GM12878 (cell line): ENCODE measurements at regions not wholly inside any gene's neighbourhood (a gene's known extent, or its start where the extent isn't known, plus 50 kb on each side); places are given as distances from the start of the nearest gene placed in this dataset.

Experiments used
- ATAC-seq: fragments of 200-7000 bp; cut with Tn5 transposase; 3 replicates; pipeline ENCODE4 v1.9.1; 2020; ENCODE audit warnings: mild to moderate bottlenecking, moderate library complexity
- BruUV-seq: library from RNA; stranded (reverse); fragments of 400-500 nt; replicated peaks from 2 replicates; lab custom pipeline; 2021; lab: Mats Ljungman, UMichigan
- CTCF ChIA-PET: fragments of 300-600 bp; sonication (Branson Sonifier 250); formaldehyde crosslinking; extraction: SDS; loops from one replicate; lab custom pipeline; 2021; ENCODE audit warnings: inconsistent platforms; lab: Yijun Ruan, JAX
- POLR2A ChIA-PET: fragments of 350-600 bp; formaldehyde crosslinking; extraction: SDS; loops from one replicate; lab custom pipeline; 2021; ENCODE audit warnings: inconsistent platforms; lab: Charles Lee
- RAD21 ChIA-PET: fragments of 300-600 bp; sonication (Branson Sonifier 250); formaldehyde crosslinking; loops from one replicate; lab custom pipeline; 2023; ENCODE audit warnings: antibody characterized with exemption; ENCODE audit not compliant: unreplicated experiment; lab: Charles Lee
- SMC1A ChIA-PET: fragments of 300-600 bp; sonication (Branson Sonifier 250); formaldehyde crosslinking; loops from one replicate; lab custom pipeline; 2023; ENCODE audit not compliant: unreplicated experiment, uncharacterized antibody; lab: Charles Lee
- DNase-seq: peaks from one replicate; pipeline ENCODE4 v3.0.0-alpha.2; 2011; ENCODE audit warnings: low read depth, low spot score
- FAIRE-seq: peaks from 3 replicates; lab custom pipeline; 2011; peaks lifted over from hg19 to GRCh38; lab: Jason Lieb, UNC
- H2AFZ ChIP-seq: 2 replicates; pipeline ENCODE4 v1.6.0; 2011; ENCODE audit warnings: low read depth, low read length, control low read depth; ENCODE audit not compliant: control insufficient read depth
- H3K27ac ChIP-seq: 2 replicates; pipeline ENCODE4 v1.5.1; 2011; ENCODE audit warnings: control low read depth; ENCODE audit not compliant: control insufficient read depth, insufficient read depth
- H3K27me3 ChIP-seq, 2 experiments: replicated peaks in 1 of 2; 2 replicates each; pipeline versions ENCODE4 v1.6.0 to v1.6.1; 2011; ENCODE audit warnings: low read length in 1 of 2; ENCODE audit not compliant: control insufficient read depth in 2 of 2, insufficient read depth in 2 of 2
- H3K36me3 ChIP-seq, 2 experiments: 2 replicates each; pipeline ENCODE4 v1.5.1; 2011; ENCODE audit warnings: low read length in 1 of 2; ENCODE audit not compliant: control insufficient read depth in 2 of 2, insufficient read depth in 2 of 2
- H3K4me1 ChIP-seq: 2 replicates; pipeline ENCODE4 v1.6.1; 2011; ENCODE audit warnings: mild to moderate bottlenecking, low read length, moderate library complexity, mixed read lengths; ENCODE audit not compliant: control insufficient read depth, insufficient read depth
- H3K4me2 ChIP-seq: 2 replicates; pipeline ENCODE4 v1.6.0; 2011; ENCODE audit warnings: control low read depth; ENCODE audit not compliant: control insufficient read depth, insufficient read depth
- H3K4me3 ChIP-seq: fragments of 200-600 bp; sonication (generic); 2 replicates; pipeline ENCODE4 v1.5.1; 2016
- H3K79me2 ChIP-seq: 2 replicates; pipeline ENCODE4 v1.6.0; 2011; ENCODE audit warnings: low read length; ENCODE audit not compliant: control insufficient read depth, insufficient read depth
- H3K9ac ChIP-seq: 2 replicates; pipeline ENCODE4 v1.8.0; 2011; ENCODE audit warnings: low read length, control low read depth, mixed read lengths; ENCODE audit not compliant: control insufficient read depth, insufficient read depth
- H3K9me3 ChIP-seq: replicated peaks from 3 replicates; pipeline ENCODE4 v1.5.1; 2011; ENCODE audit warnings: mild to moderate bottlenecking, low read length; ENCODE audit not compliant: control insufficient read depth, insufficient read depth
- H4K20me1 ChIP-seq: 2 replicates; pipeline ENCODE4 v1.6.0; 2011; ENCODE audit not compliant: control insufficient read depth, insufficient read depth
- CBX5 ChIP-seq: sonication (generic); IDR thresholded peaks from 2 replicates; pipeline ENCODE4 v1.6.1; 2016; ENCODE audit warnings: low read depth, moderate library complexity, mild to moderate bottlenecking, inconsistent platforms
- EP300 ChIP-seq, 2 experiments: fragments of 150-350 bp in 1 of 2; IDR thresholded peaks; 2 replicates each; pipeline ENCODE4 v1.6.1; 2011 to 2012; ENCODE audit warnings: low read depth in 2 of 2, low read length in 2 of 2, borderline replicate concordance in 1 of 2, improper control_type of control experiment in 1 of 2, inconsistent platforms in 1 of 2; ENCODE audit not compliant: control insufficient read depth in 1 of 2
- HDAC6 ChIP-seq: fragments of 200-600 bp; sonication (generic); IDR thresholded peaks from one replicate; pipeline ENCODE4 v1.8.0; 2017; ENCODE audit warnings: antibody characterized with exemption; ENCODE audit not compliant: unreplicated experiment
- KLF5 ChIP-seq: fragments of 450-650 bp; IDR thresholded peaks from 2 replicates; pipeline ENCODE4 v1.6.1; 2014; ENCODE audit warnings: mild to moderate bottlenecking; ENCODE audit not compliant: partially characterized antibody
- MXI1 ChIP-seq: fragments of 150-350 bp; IDR thresholded peaks from 2 replicates; pipeline ENCODE4 v1.6.1; 2011; ENCODE audit warnings: low read depth, mild to moderate bottlenecking, inconsistent platforms, low read length, improper control_type of control experiment
- NFYB ChIP-seq: IDR thresholded peaks from 2 replicates; pipeline ENCODE4 v1.6.1; 2011; ENCODE audit warnings: low read depth, mild to moderate bottlenecking, low read length, improper control_type of control experiment, moderate library complexity; ENCODE audit not compliant: insufficient read depth
- POLR2A ChIP-seq: IDR thresholded peaks from 2 replicates; pipeline ENCODE4 v1.6.1; 2011; ENCODE audit warnings: low read depth, mild to moderate bottlenecking, low read length
- WGBS: methylation state at CpG from one replicate; pipeline ENCODE4 v1.1.6; 2016; ENCODE audit warnings: low lambda C conversion rate; ENCODE audit not compliant: insufficient replicate concordance, insufficient coverage; ENCODE audit errors: missing lambda C conversion rate; 5-methylcytosine and 5-hydroxymethylcytosine counted together
- in situ Hi-C: fragments of 300-500 bp; cut with MboI; formaldehyde crosslinking; loops from 9 replicates; pipeline ENCODE4 v1.14.3; 2018; ENCODE audit warnings: mixed read lengths
- intact Hi-C: fragments of 100-400 bp; cut with micrococcal nuclease; formaldehyde crosslinking; loops from one replicate; pipeline ENCODE4 v1.14.2; 2022; ENCODE audit not compliant: unreplicated experiment
- TF ChIP-seq, protein P1 (sequence below): fragments of 450-650 bp; formaldehyde crosslinking; IDR thresholded peaks from 2 replicates; pipeline ENCODE4 v1.4.0; 2022; ENCODE audit warnings: mild to moderate bottlenecking, moderate library complexity
- TF ChIP-seq, protein P2 (sequence below): fragments of 450-650 bp; IDR thresholded peaks from 2 replicates; pipeline ENCODE4 v1.6.1; 2017; ENCODE audit warnings: mild to moderate bottlenecking
- TF ChIP-seq, protein P3 (sequence below): IDR thresholded peaks from 2 replicates; pipeline ENCODE4 v1.6.1; 2011; ENCODE audit warnings: low read depth, low read length, improper control_type of control experiment, borderline replicate concordance

DNA sequence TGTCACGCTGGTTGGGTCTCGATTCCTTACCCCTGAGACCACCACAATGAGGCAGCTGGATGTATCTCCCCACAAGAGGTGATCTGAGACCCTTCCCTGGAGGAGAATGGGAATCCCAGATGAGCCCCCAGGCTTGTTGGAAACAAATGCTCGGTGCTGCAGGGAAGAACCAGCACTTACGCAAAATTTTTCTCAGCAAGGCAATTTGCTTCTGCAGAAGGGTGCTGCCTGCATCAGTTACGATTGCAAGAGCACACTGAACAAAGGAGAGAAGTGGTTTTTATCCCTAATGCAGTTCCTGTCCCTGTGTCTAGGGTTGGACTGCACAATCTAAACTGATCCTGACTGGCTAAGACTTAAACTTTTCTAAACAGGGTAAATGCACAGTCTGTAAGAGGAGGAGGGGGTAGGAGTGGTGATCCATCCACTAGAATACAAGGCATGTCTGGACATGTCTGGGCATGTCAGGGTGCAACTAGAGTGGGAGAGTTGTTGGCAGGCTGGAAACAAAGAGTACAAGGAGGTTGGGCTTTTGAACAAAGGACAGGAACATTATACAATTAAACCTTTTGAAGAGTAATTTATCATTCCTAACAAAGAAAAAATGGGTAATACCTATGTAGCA, 114.9 kb upstream of the FAM3C start:
- FAIRE-seq, result no peak
- BruUV-seq, result no TSS peak
- Histone ChIP-seq H3K27ac (no peak overlapping the region), H2AFZ (no peak overlapping the region), H3K27me3 (no peaks in the 10 kb centered on the region), H3K4me2 (no peak overlapping the region), H3K4me1 (no peaks in the 10 kb centered on the region), H3K9ac (no peak overlapping the region), H3K79me2 (no peaks in the 10 kb centered on the region), H3K36me3 (no peaks in the 10 kb centered on the region; a peak in 1 of 4 replicates), H4K20me1 (no peaks in the 10 kb centered on the region), H3K9me3 (peaks cover 11% of the 10 kb centered on the region), H3K4me3 (no peak overlapping the region)
- TF ChIP-seq CBX5 (peak; percentile 99), NFYB (no peak), MXI1 (no peak), HDAC6 (no peak), EP300 (IDR thresholded peaks at IDR 0.05; ENCODE audit: borderline replicate concordance in 1 of 2, control insufficient read depth in 1 of 2, low read depth in 2 of 2, low read length in 2 of 2) (no peak), POLR2A (no peak), KLF5 (peak; percentile 92)
- TF ChIP-seq, protein P1, sequence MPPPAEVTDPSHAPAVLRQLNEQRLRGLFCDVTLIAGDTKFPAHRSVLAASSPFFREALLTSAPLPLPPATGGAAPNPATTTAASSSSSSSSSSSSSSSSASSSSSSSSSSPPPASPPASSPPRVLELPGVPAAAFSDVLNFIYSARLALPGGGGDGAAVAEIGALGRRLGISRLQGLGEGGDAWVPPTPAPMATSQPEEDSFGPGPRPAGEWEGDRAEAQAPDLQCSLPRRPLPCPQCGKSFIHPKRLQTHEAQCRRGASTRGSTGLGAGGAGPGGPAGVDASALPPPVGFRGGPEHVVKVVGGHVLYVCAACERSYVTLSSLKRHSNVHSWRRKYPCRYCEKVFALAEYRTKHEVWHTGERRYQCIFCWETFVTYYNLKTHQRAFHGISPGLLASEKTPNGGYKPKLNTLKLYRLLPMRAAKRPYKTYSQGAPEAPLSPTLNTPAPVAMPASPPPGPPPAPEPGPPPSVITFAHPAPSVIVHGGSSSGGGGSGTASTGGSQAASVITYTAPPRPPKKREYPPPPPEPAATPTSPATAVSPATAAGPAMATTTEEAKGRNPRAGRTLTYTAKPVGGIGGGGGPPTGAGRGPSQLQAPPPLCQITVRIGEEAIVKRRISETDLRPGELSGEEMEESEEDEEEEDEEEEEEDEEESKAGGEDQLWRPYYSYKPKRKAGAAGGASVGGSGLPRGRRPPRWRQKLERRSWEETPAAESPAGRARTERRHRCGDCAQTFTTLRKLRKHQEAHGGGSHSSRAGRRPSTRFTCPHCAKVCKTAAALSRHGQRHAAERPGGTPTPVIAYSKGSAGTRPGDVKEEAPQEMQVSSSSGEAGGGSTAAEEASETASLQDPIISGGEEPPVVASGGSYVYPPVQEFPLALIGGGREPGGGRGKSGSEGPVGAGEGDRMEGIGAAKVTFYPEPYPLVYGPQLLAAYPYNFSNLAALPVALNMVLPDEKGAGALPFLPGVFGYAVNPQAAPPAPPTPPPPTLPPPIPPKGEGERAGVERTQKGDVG, result no peak
- TF ChIP-seq, protein P2, sequence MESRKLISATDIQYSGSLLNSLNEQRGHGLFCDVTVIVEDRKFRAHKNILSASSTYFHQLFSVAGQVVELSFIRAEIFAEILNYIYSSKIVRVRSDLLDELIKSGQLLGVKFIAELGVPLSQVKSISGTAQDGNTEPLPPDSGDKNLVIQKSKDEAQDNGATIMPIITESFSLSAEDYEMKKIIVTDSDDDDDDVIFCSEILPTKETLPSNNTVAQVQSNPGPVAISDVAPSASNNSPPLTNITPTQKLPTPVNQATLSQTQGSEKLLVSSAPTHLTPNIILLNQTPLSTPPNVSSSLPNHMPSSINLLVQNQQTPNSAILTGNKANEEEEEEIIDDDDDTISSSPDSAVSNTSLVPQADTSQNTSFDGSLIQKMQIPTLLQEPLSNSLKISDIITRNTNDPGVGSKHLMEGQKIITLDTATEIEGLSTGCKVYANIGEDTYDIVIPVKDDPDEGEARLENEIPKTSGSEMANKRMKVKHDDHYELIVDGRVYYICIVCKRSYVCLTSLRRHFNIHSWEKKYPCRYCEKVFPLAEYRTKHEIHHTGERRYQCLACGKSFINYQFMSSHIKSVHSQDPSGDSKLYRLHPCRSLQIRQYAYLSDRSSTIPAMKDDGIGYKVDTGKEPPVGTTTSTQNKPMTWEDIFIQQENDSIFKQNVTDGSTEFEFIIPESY, result peak; percentile 71; the same call in 1 of the 2 replicates
- TF ChIP-seq, protein P3, sequence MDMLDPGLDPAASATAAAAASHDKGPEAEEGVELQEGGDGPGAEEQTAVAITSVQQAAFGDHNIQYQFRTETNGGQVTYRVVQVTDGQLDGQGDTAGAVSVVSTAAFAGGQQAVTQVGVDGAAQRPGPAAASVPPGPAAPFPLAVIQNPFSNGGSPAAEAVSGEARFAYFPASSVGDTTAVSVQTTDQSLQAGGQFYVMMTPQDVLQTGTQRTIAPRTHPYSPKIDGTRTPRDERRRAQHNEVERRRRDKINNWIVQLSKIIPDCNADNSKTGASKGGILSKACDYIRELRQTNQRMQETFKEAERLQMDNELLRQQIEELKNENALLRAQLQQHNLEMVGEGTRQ, result no peak
- ChIA-PET SMC1A (interaction anchor here (1.0 kb wide), 1 partner anchor 19 kb away, joined by 3 read pairs; no protein-coding TSS in a partner anchor), RAD21 (no interaction called here), CTCF (interaction anchor here (0.7 to 1.5 kb wide), 2 partner anchors 11 to 16 kb away, joined by 3 to 5 read pairs; no protein-coding TSS in a partner anchor), POLR2A (no interaction called here)
- in situ Hi-C loops, result no loop called here
- ATAC-seq, result no peak
- 54% methylated on average over 5 of the region's 5 CpGs for WGBS
- intact Hi-C loops, result no loop called here
- DNase-seq, result no peak
